ENCODE measurements at regions not wholly inside any gene's neighbourhood (a gene's known extent, or its start where the extent isn't known, plus 50 kb on each side); places are given as distances from the start of the nearest gene placed in this dataset.

DNA sequence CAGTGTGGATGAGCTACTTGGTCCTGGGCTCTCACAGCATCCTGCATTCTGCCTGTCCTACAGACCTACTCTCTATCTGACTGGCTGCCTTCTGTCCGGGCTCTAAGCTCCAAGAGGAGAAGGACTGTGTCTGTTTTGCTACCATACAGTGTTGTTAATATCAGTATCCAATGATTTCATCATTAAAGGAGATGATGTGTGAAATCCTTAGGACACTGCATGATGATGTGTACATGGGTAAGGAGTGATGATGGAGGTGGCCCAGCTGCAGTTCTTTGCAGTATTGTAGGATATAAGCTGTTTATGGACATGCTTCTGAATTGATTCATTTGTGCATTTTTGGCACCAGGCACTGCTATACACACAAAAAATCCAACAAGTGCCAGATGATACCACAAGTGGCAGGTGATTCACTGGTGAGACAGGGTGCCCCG is 536.9 kb upstream of the CDH11 start:
- TF ChIP-seq, protein P1, sequence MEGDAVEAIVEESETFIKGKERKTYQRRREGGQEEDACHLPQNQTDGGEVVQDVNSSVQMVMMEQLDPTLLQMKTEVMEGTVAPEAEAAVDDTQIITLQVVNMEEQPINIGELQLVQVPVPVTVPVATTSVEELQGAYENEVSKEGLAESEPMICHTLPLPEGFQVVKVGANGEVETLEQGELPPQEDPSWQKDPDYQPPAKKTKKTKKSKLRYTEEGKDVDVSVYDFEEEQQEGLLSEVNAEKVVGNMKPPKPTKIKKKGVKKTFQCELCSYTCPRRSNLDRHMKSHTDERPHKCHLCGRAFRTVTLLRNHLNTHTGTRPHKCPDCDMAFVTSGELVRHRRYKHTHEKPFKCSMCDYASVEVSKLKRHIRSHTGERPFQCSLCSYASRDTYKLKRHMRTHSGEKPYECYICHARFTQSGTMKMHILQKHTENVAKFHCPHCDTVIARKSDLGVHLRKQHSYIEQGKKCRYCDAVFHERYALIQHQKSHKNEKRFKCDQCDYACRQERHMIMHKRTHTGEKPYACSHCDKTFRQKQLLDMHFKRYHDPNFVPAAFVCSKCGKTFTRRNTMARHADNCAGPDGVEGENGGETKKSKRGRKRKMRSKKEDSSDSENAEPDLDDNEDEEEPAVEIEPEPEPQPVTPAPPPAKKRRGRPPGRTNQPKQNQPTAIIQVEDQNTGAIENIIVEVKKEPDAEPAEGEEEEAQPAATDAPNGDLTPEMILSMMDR (IDR thresholded peaks at IDR 0.05; ENCODE audit: control extremely low read depth in 1 of 3, insufficient read depth in 1 of 3, low read depth in 1 of 3, low read length in 3 of 3), result no peak
- no peak for TF ChIP-seq ASH2L (IDR thresholded peaks at IDR 0.05; ENCODE audit: low read length)
- TF ChIP-seq, protein P2, sequence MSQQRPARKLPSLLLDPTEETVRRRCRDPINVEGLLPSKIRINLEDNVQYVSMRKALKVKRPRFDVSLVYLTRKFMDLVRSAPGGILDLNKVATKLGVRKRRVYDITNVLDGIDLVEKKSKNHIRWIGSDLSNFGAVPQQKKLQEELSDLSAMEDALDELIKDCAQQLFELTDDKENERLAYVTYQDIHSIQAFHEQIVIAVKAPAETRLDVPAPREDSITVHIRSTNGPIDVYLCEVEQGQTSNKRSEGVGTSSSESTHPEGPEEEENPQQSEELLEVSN (IDR thresholded peaks at IDR 0.05), result no peak
- TF ChIP-seq FOSL1 (IDR thresholded peaks at IDR 0.05; ENCODE audit: insufficient read depth, low read depth, low read length), result no peak
- no peak for TF ChIP-seq BRCA1 (IDR thresholded peaks at IDR 0.05; ENCODE audit: low read depth, low read length)
- TF ChIP-seq POLR2AphosphoS5 (IDR thresholded peaks at IDR 0.05; ENCODE audit: low read depth, low read length), result no peak
- no peak for TF ChIP-seq POLR2A (IDR thresholded peaks at IDR 0.05; ENCODE audit: control extremely low read depth in 1 of 2, low read depth in 2 of 2, low read length in 2 of 2)
- no peak for TF ChIP-seq SIN3A (conservative IDR thresholded peaks at IDR 0.05 in 1 of 2, IDR thresholded peaks at IDR 0.05 in 1 of 2; ENCODE audit: low read depth in 1 of 2, low read length in 2 of 2)
- TF ChIP-seq GTF2F1 (IDR thresholded peaks at IDR 0.05; ENCODE audit: borderline replicate concordance, low read depth, low read length), result no peak
- no peak for TF ChIP-seq SP1 (IDR thresholded peaks at IDR 0.05; ENCODE audit: low read depth, low read length)
- no peak for TF ChIP-seq GABPA (IDR thresholded peaks at IDR 0.05; ENCODE audit: borderline replicate concordance, insufficient read depth, low read length)
- TF ChIP-seq, protein P3, sequence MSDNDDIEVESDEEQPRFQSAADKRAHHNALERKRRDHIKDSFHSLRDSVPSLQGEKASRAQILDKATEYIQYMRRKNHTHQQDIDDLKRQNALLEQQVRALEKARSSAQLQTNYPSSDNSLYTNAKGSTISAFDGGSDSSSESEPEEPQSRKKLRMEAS (IDR thresholded peaks at IDR 0.05), result no peak

All from H1 (cell line).